H9 (cell line): ENCODE measurements at regions not wholly inside any gene's neighbourhood (a gene's known extent, or its start where the extent isn't known, plus 50 kb on each side); places are given as distances from the start of the nearest gene placed in this dataset.

ENCODE experiments used
- DNase-seq: peaks from one replicate; pipeline ENCODE4 v3.0.0-alpha.2; 2017
- H2AFZ ChIP-seq: one replicate; pipeline ENCODE4 v1.6.1; 2013; ENCODE audit warnings: mild to moderate bottlenecking, low read length, control low read depth, moderate library complexity
- H2AK5ac ChIP-seq: 2 replicates; pipeline ENCODE4 v1.6.1; 2013; ENCODE audit warnings: low read length, control low read depth, mixed read lengths; ENCODE audit not compliant: insufficient read length
- H2BK120ac ChIP-seq: one replicate; pipeline ENCODE4 v1.6.1; 2013; ENCODE audit warnings: low read depth, mild to moderate bottlenecking, low read length, control low read depth, inconsistent platforms; ENCODE audit not compliant: poor library complexity, severe bottlenecking
- H2BK12ac ChIP-seq: 2 replicates; pipeline ENCODE4 v1.6.1; 2013; ENCODE audit warnings: low read length, control low read depth, mixed read lengths, low read depth; ENCODE audit not compliant: insufficient read length
- H2BK15ac ChIP-seq: 2 replicates; pipeline ENCODE4 v1.6.1; 2013; ENCODE audit warnings: low read depth, low read length, control low read depth
- H2BK20ac ChIP-seq: one replicate; pipeline ENCODE4 v1.6.1; 2013; ENCODE audit warnings: low read depth, mild to moderate bottlenecking, low read length, control low read depth, inconsistent platforms; ENCODE audit not compliant: poor library complexity, severe bottlenecking
- H2BK5ac ChIP-seq: 2 replicates; pipeline ENCODE4 v1.6.1; 2013; ENCODE audit warnings: low read length, control low read depth, mixed read lengths; ENCODE audit not compliant: insufficient read length
- H3K14ac ChIP-seq: 2 replicates; pipeline ENCODE4 v1.6.1; 2013; ENCODE audit warnings: low read length, control low read depth; ENCODE audit not compliant: insufficient read depth
- H3K18ac ChIP-seq: 2 replicates; pipeline ENCODE4 v1.6.1; 2013; ENCODE audit warnings: low read depth, mild to moderate bottlenecking, mixed read lengths, low read length, control low read depth; ENCODE audit not compliant: insufficient read length
- H3K23ac ChIP-seq: 2 replicates; pipeline ENCODE4 v1.6.1; 2013; ENCODE audit warnings: low read length, control low read depth, mixed read lengths, low read depth; ENCODE audit not compliant: insufficient read length
- H3K23me2 ChIP-seq: 2 replicates; pipeline ENCODE4 v1.6.1; 2013; ENCODE audit warnings: low read depth, mild to moderate bottlenecking, mixed read lengths, low read length, control low read depth; ENCODE audit not compliant: insufficient read length, poor library complexity, severe bottlenecking
- H3K27ac ChIP-seq: 2 replicates; pipeline ENCODE4 v1.5.1; 2013; ENCODE audit warnings: low read length, control low read depth, mixed read lengths, low read depth; ENCODE audit not compliant: insufficient read length
- H3K27me3 ChIP-seq: 2 replicates; pipeline ENCODE4 v1.6.1; 2013; ENCODE audit warnings: low read length, control low read depth, inconsistent platforms; ENCODE audit not compliant: insufficient read depth
- H3K4ac ChIP-seq: 2 replicates; pipeline ENCODE4 v1.6.1; 2013; ENCODE audit warnings: low read depth, mild to moderate bottlenecking, control low read depth, inconsistent platforms, low read length, moderate library complexity
- H3K4me1 ChIP-seq: 2 replicates; pipeline ENCODE4 v1.6.1; 2013; ENCODE audit warnings: low read length, control low read depth, inconsistent platforms; ENCODE audit not compliant: insufficient read depth
- H3K4me2 ChIP-seq: 2 replicates; pipeline ENCODE4 v1.6.1; 2013; ENCODE audit warnings: low read length, control low read depth, mixed read lengths; ENCODE audit not compliant: insufficient read length, insufficient read depth
- H3K56ac ChIP-seq: 2 replicates; pipeline ENCODE4 v1.6.1; 2013; ENCODE audit warnings: low read depth, mild to moderate bottlenecking, mixed read lengths, low read length, control low read depth; ENCODE audit not compliant: insufficient read length
- H3K79me1 ChIP-seq: 2 replicates; pipeline ENCODE4 v1.6.1; 2013; ENCODE audit warnings: low read depth, mild to moderate bottlenecking, moderate library complexity, low read length, control low read depth, inconsistent platforms; ENCODE audit not compliant: insufficient read depth, poor library complexity, severe bottlenecking
- H3K79me2 ChIP-seq: 2 replicates; pipeline ENCODE4 v1.6.1; 2013; ENCODE audit warnings: low read length, control low read depth, inconsistent platforms; ENCODE audit not compliant: insufficient read depth
- H3K9ac ChIP-seq: 2 replicates; pipeline ENCODE4 v1.6.1; 2013; ENCODE audit warnings: low read length, control low read depth, mixed read lengths; ENCODE audit not compliant: insufficient read length; ENCODE audit errors: extremely low read depth
- H3K9me3 ChIP-seq: one replicate; pipeline ENCODE4 v1.6.1; 2013; ENCODE audit warnings: low read depth, low read length, inconsistent platforms; ENCODE audit not compliant: control insufficient read depth
- H3T11ph ChIP-seq: one replicate; pipeline ENCODE4 v1.6.1; 2013; ENCODE audit warnings: mild to moderate bottlenecking, low read length, control low read depth, inconsistent platforms
- H4K20me1 ChIP-seq: one replicate; pipeline ENCODE4 v1.6.1; 2013; ENCODE audit not compliant: control insufficient read depth, insufficient read length, insufficient read depth
- H4K5ac ChIP-seq: 2 replicates; pipeline ENCODE4 v1.6.1; 2013; ENCODE audit warnings: low read depth, mild to moderate bottlenecking, mixed read lengths, low read length, control low read depth; ENCODE audit not compliant: insufficient read length
- H4K8ac ChIP-seq: replicated peaks from 2 replicates; pipeline ENCODE4 v1.6.1; 2013; ENCODE audit warnings: low read length, control low read depth, mixed read lengths, low read depth; ENCODE audit not compliant: insufficient read length
- H4K91ac ChIP-seq: 2 replicates; pipeline ENCODE4 v1.6.1; 2013; ENCODE audit warnings: low read depth, mild to moderate bottlenecking, moderate library complexity, mixed read lengths, low read length, control low read depth; ENCODE audit not compliant: insufficient read length
- H3K27ac Mint-ChIP-seq, 3 experiments: 2 replicates in 2 of 3; 3 replicates in 1 of 3; pipeline ENCODE4 v1.8.0; 2020 to 2021; ENCODE audit warnings: mixed read lengths in 3 of 3, mild to moderate bottlenecking in 1 of 3, moderate library complexity in 1 of 3
- H3K27me3 Mint-ChIP-seq: 2 replicates; pipeline ENCODE4 v1.8.0; 2021; ENCODE audit warnings: low read depth, mild to moderate bottlenecking, moderate library complexity, mixed read lengths
- H3K36me3 Mint-ChIP-seq, 3 experiments: 2 replicates in 2 of 3; 3 replicates in 1 of 3; pipeline ENCODE4 v1.8.0; 2020 to 2021; ENCODE audit warnings: low read depth in 3 of 3, mixed read lengths in 3 of 3; ENCODE audit not compliant: insufficient read depth in 1 of 3
- H3K4me1 Mint-ChIP-seq, 2 experiments: 2 replicates each; pipeline ENCODE4 v1.8.0; 2020; ENCODE audit warnings: mixed read lengths in 2 of 2
- H3K4me3 Mint-ChIP-seq, 2 experiments: 2 replicates in 1 of 2; 3 replicates in 1 of 2; pipeline ENCODE4 v1.8.0; 2020 to 2021; ENCODE audit warnings: mild to moderate bottlenecking in 2 of 2, mixed read lengths in 2 of 2, moderate library complexity in 1 of 2
- H3K9me3 Mint-ChIP-seq, 2 experiments: 2 replicates in 1 of 2; 3 replicates in 1 of 2; pipeline ENCODE4 v1.8.0; 2020; ENCODE audit warnings: mild to moderate bottlenecking in 2 of 2, mixed read lengths in 2 of 2, moderate library complexity in 1 of 2
- TF ChIP-seq, protein P1 (sequence below): fragments of 200-600 bp; sonication (generic); conservative IDR thresholded peaks from 3 replicates; pipeline ENCODE4 v1.8.0; 2021; ENCODE audit warnings: antibody characterized with exemption, mild to moderate bottlenecking

- H3K27me3 ChIP-seq: no peaks in the 10 kb centered on the region
- H3K18ac ChIP-seq: no peak overlapping the region
- no peak overlapping the region for H4K8ac ChIP-seq
- no peak for DNase-seq
- H2AFZ ChIP-seq: no peak overlapping the region
- H3K4me2 ChIP-seq: no peak overlapping the region
- H3K9ac ChIP-seq: no peak overlapping the region
- Mint-ChIP-seq H3K27me3 (no peaks in the 10 kb centered on the region), H3K27ac (no peak overlapping the region), H3K36me3 (no peaks in the 10 kb centered on the region; a peak in 2 of 7 replicates), H3K4me1 (no peaks in the 10 kb centered on the region), H3K4me3 (no peak overlapping the region), H3K9me3 (peaks cover 3 to 11% of the 10 kb centered on the region in 2 experiments; a peak in 4 of 5 replicates)
- H2BK12ac ChIP-seq: no peak overlapping the region
- no peak overlapping the region for H3K14ac ChIP-seq
- no peaks in the 10 kb centered on the region for H3K79me2 ChIP-seq
- H4K20me1 ChIP-seq: no peaks in the 10 kb centered on the region
- H4K91ac ChIP-seq: no peak overlapping the region
- H3K9me3 ChIP-seq: no peaks in the 10 kb centered on the region
- no peak overlapping the region for H2BK15ac ChIP-seq
- TF ChIP-seq, protein P1, sequence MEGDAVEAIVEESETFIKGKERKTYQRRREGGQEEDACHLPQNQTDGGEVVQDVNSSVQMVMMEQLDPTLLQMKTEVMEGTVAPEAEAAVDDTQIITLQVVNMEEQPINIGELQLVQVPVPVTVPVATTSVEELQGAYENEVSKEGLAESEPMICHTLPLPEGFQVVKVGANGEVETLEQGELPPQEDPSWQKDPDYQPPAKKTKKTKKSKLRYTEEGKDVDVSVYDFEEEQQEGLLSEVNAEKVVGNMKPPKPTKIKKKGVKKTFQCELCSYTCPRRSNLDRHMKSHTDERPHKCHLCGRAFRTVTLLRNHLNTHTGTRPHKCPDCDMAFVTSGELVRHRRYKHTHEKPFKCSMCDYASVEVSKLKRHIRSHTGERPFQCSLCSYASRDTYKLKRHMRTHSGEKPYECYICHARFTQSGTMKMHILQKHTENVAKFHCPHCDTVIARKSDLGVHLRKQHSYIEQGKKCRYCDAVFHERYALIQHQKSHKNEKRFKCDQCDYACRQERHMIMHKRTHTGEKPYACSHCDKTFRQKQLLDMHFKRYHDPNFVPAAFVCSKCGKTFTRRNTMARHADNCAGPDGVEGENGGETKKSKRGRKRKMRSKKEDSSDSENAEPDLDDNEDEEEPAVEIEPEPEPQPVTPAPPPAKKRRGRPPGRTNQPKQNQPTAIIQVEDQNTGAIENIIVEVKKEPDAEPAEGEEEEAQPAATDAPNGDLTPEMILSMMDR: no peak
- no peak overlapping the region for H3K27ac ChIP-seq
- no peak overlapping the region for H3K23ac ChIP-seq
- no peak overlapping the region for H3T11ph ChIP-seq
- H3K4ac ChIP-seq: no peak overlapping the region
- no peak overlapping the region for H2BK5ac ChIP-seq
- H3K79me1 ChIP-seq: no peaks in the 10 kb centered on the region
- H3K23me2 ChIP-seq: no peaks in the 10 kb centered on the region
- H2AK5ac ChIP-seq: no peak overlapping the region
- H4K5ac ChIP-seq: no peak overlapping the region
- no peaks in the 10 kb centered on the region for H3K4me1 ChIP-seq
- H3K56ac ChIP-seq: no peak overlapping the region
- H2BK20ac ChIP-seq: no peak overlapping the region
- no peak overlapping the region for H2BK120ac ChIP-seq
Observed at GRCh38 chr7:54465095-54465494, 77.1 kb upstream of the VSTM2A start.
